ENCODE measurements at regions not wholly inside any gene's neighbourhood (a gene's known extent, or its start where the extent isn't known, plus 50 kb on each side); places are given as distances from the start of the nearest gene placed in this dataset.

- TF ChIP-seq YY1 (IDR thresholded peaks at IDR 0.05; ENCODE audit: low read depth) (no peak), TAF1 (IDR thresholded peaks at IDR 0.05; ENCODE audit: borderline replicate concordance, low read depth, low read length) (no peak), SIN3A (IDR thresholded peaks at IDR 0.05; ENCODE audit: borderline replicate concordance, low read depth, low read length) (no peak), EP300 (IDR thresholded peaks at IDR 0.05; ENCODE audit: borderline replicate concordance in 1 of 2, low read depth in 1 of 2, low read length in 1 of 2) (peak in 1 of 2 experiments; percentile 41; a peak in 1 of 4 replicates), JUND (IDR thresholded peaks at IDR 0.05) (no peak), MEF2A (IDR thresholded peaks at IDR 0.05; ENCODE audit: borderline replicate concordance, low read depth) (no peak), ELF1 (IDR thresholded peaks at IDR 0.05) (no peak), MXI1 (IDR thresholded peaks at IDR 0.05; ENCODE audit: low read depth, low read length) (no peak), USF2 (IDR thresholded peaks at IDR 0.05; ENCODE audit: borderline replicate concordance, low read depth, low read length) (no peak)
- TF ChIP-seq, protein P1, sequence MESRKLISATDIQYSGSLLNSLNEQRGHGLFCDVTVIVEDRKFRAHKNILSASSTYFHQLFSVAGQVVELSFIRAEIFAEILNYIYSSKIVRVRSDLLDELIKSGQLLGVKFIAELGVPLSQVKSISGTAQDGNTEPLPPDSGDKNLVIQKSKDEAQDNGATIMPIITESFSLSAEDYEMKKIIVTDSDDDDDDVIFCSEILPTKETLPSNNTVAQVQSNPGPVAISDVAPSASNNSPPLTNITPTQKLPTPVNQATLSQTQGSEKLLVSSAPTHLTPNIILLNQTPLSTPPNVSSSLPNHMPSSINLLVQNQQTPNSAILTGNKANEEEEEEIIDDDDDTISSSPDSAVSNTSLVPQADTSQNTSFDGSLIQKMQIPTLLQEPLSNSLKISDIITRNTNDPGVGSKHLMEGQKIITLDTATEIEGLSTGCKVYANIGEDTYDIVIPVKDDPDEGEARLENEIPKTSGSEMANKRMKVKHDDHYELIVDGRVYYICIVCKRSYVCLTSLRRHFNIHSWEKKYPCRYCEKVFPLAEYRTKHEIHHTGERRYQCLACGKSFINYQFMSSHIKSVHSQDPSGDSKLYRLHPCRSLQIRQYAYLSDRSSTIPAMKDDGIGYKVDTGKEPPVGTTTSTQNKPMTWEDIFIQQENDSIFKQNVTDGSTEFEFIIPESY (IDR thresholded peaks at IDR 0.05; ENCODE audit: borderline replicate concordance, low read depth), result no peak
- TF ChIP-seq, protein P2, sequence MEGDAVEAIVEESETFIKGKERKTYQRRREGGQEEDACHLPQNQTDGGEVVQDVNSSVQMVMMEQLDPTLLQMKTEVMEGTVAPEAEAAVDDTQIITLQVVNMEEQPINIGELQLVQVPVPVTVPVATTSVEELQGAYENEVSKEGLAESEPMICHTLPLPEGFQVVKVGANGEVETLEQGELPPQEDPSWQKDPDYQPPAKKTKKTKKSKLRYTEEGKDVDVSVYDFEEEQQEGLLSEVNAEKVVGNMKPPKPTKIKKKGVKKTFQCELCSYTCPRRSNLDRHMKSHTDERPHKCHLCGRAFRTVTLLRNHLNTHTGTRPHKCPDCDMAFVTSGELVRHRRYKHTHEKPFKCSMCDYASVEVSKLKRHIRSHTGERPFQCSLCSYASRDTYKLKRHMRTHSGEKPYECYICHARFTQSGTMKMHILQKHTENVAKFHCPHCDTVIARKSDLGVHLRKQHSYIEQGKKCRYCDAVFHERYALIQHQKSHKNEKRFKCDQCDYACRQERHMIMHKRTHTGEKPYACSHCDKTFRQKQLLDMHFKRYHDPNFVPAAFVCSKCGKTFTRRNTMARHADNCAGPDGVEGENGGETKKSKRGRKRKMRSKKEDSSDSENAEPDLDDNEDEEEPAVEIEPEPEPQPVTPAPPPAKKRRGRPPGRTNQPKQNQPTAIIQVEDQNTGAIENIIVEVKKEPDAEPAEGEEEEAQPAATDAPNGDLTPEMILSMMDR (IDR thresholded peaks at IDR 0.05), result no peak
Observed at GRCh38 chr12:38961012-38961411, 55.6 kb upstream of the CPNE8 start.

Data from SK-N-SH (cell line).